Dendritic cell treated with granulocyte-macrophage colony-stimulating factor and Interleukin-4, amounts not matched to agents 40 ng/mL and 50 ng/mL, for 4 days (primary cell): ENCODE measurements at regions not wholly inside any gene's neighbourhood (a gene's known extent, or its start where the extent isn't known, plus 50 kb on each side); places are given as distances from the start of the nearest gene placed in this dataset.

Experiments used
- H3K27ac Mint-ChIP-seq: one replicate; pipeline ENCODE4 v1.8.0; 2022; ENCODE audit warnings: mild to moderate bottlenecking, mixed read lengths
- H3K27me3 Mint-ChIP-seq: one replicate; pipeline ENCODE4 v1.8.0; 2022; ENCODE audit warnings: mild to moderate bottlenecking, mixed read lengths
- H3K36me3 Mint-ChIP-seq: one replicate; pipeline ENCODE4 v1.8.0; 2022; ENCODE audit warnings: low read depth, mixed read lengths
- H3K4me1 Mint-ChIP-seq: one replicate; pipeline ENCODE4 v1.8.0; 2022; ENCODE audit warnings: low read depth, mixed read lengths
- H3K4me3 Mint-ChIP-seq: one replicate; pipeline ENCODE4 v1.8.0; 2022; ENCODE audit warnings: mild to moderate bottlenecking, moderate library complexity, mixed read lengths
- H3K9me3 Mint-ChIP-seq: one replicate; pipeline ENCODE4 v1.8.0; 2022; ENCODE audit warnings: mixed read lengths
- intact Hi-C: fragments of 100-400 bp; cut with micrococcal nuclease; formaldehyde crosslinking; loops from one replicate; pipeline ENCODE4 v1.15.0; 2022

- H3K27me3 Mint-ChIP-seq: no peaks in the 10 kb centered on the region
- H3K9me3 Mint-ChIP-seq: peaks cover 11% of the 10 kb centered on the region
- H3K27ac Mint-ChIP-seq: no peak overlapping the region
- H3K4me3 Mint-ChIP-seq: no peak overlapping the region
- H3K4me1 Mint-ChIP-seq: no peaks in the 10 kb centered on the region
- H3K36me3 Mint-ChIP-seq: no peaks in the 10 kb centered on the region
- intact Hi-C loops: no loop called here
These were observed 725.9 kb upstream of the MDGA2 start for GRCh38 chr14:48401321-48401720.

- Mint-ChIP-seq H3K4me1 (no peaks in the 10 kb centered on the region), H3K36me3 (no peaks in the 10 kb centered on the region), H3K9me3 (no peaks in the 10 kb centered on the region), H3K27me3 (no peaks in the 10 kb centered on the region), H3K4me3 (no peak overlapping the region), H3K27ac (no peak overlapping the region)
- intact Hi-C loops: no loop called here
These were observed 723.4 kb upstream of the MDGA2 start for GRCh38 chr14:48398675-48399282.

GRCh38 chr14:48391661-48392060, 716.3 kb upstream of the MDGA2 start:
- Mint-ChIP-seq H3K4me3 (no peak overlapping the region), H3K36me3 (no peaks in the 10 kb centered on the region), H3K27me3 (no peaks in the 10 kb centered on the region), H3K4me1 (no peaks in the 10 kb centered on the region), H3K9me3 (no peaks in the 10 kb centered on the region), H3K27ac (no peak overlapping the region)
- intact Hi-C loops: no loop called here

DNA sequence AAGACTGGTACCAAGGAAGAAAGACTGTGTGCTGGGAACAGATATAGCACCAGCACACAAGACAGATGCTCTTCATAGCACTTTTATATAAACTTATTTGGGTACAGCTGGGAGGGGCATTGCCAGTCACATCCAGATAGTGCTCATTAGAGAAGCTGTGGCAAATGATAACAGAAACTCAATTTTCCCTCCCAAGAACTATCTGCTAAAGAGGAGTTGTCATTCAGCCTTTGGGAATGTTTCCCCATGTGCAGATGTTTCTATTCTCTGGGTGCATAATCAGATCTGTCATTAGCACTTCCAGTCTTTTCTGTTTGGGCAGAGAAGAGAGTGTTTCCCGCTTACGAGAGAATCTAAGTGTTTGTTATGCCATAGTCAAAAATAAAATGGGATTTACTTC, 714.9 kb upstream of the MDGA2 start:
- Mint-ChIP-seq H3K4me3 (no peak overlapping the region), H3K36me3 (no peaks in the 10 kb centered on the region), H3K27ac (no peak overlapping the region), H3K9me3 (no peaks in the 10 kb centered on the region), H3K4me1 (no peaks in the 10 kb centered on the region), H3K27me3 (no peaks in the 10 kb centered on the region)
- intact Hi-C loops: no loop called here

GRCh38 chr14:48384821-48385220, 709.4 kb upstream of the MDGA2 start:
- no peaks in the 10 kb centered on the region for H3K27me3 Mint-ChIP-seq
- intact Hi-C loops: no loop called here
- no peak overlapping the region for H3K4me3 Mint-ChIP-seq
- no peaks in the 10 kb centered on the region for H3K9me3 Mint-ChIP-seq
- H3K27ac Mint-ChIP-seq: no peak overlapping the region
- no peaks in the 10 kb centered on the region for H3K36me3 Mint-ChIP-seq
- H3K4me1 Mint-ChIP-seq: no peaks in the 10 kb centered on the region

DNA sequence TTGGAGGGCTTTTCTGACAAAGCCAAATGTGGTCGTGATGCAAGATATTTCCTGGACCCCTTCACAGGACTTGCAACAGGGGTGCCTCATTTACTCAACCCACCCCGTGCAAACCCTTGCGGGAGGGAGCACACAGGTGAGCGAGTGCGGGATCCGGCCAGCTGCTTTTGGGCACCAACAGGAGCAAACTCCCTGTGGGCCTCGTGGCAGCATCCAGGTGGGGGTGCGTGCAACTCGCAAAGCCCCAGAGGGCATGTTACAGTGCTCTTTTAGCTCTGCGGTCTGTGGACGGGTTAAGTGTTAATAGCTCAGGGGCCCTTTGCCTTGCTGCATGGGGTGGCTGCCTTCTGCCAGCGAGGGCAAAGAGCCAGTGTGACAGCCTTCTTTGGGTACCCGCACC, 707.6 kb upstream of the MDGA2 start:
- no peaks in the 10 kb centered on the region for H3K36me3 Mint-ChIP-seq
- intact Hi-C loops: no loop called here
- H3K27ac Mint-ChIP-seq: no peak overlapping the region
- no peaks in the 10 kb centered on the region for H3K9me3 Mint-ChIP-seq
- no peak overlapping the region for H3K4me3 Mint-ChIP-seq
- no peaks in the 10 kb centered on the region for H3K4me1 Mint-ChIP-seq
- H3K27me3 Mint-ChIP-seq: no peaks in the 10 kb centered on the region

- intact Hi-C loops: no loop called here
- Mint-ChIP-seq H3K9me3 (no peaks in the 10 kb centered on the region), H3K4me1 (no peaks in the 10 kb centered on the region), H3K27ac (no peak overlapping the region), H3K27me3 (no peaks in the 10 kb centered on the region), H3K36me3 (no peaks in the 10 kb centered on the region), H3K4me3 (no peak overlapping the region)
These were observed 703.1 kb upstream of the MDGA2 start for GRCh38 chr14:48378541-48378940.

- Mint-ChIP-seq H3K9me3 (peaks cover 32% of the 10 kb centered on the region), H3K36me3 (no peaks in the 10 kb centered on the region), H3K4me1 (no peaks in the 10 kb centered on the region), H3K4me3 (no peak overlapping the region), H3K27ac (no peak overlapping the region), H3K27me3 (no peaks in the 10 kb centered on the region)
- intact Hi-C loops: no loop called here
These were observed 698.6 kb upstream of the MDGA2 start for GRCh38 chr14:48373981-48374380.

GRCh38 chr14:48350971-48351370, 675.6 kb upstream of the MDGA2 start:
- no peaks in the 10 kb centered on the region for H3K4me1 Mint-ChIP-seq

DNA sequence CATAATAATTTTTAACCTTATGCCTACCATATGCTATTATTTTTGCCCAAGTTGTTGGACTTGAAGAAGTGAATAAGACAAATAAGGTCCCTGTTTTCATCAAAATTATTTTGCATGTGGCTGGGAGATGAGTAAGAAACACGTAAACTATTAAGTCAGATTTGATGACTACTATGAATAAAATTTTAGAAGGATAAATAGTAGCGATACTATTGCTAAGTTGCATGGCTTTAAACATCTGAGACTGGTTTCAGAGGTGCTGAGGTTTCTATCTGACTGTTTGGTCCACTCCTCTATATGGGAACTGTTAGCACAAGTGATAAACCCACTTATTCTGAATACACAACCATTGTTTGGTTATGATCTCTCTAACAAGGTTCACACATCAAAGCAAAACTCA, 674.3 kb upstream of the MDGA2 start:
- Mint-ChIP-seq H3K27me3 (no peaks in the 10 kb centered on the region), H3K36me3 (no peaks in the 10 kb centered on the region), H3K4me1 (no peaks in the 10 kb centered on the region), H3K4me3 (no peak overlapping the region), H3K9me3 (no peaks in the 10 kb centered on the region), H3K27ac (no peak overlapping the region)
- intact Hi-C loops: no loop called here

More at GRCh38 chr14:48350971-48351370, 675.6 kb upstream of the MDGA2 start:
- no peak overlapping the region for H3K4me3 Mint-ChIP-seq
- intact Hi-C loops: no loop called here
- no peaks in the 10 kb centered on the region for H3K36me3 Mint-ChIP-seq
- H3K9me3 Mint-ChIP-seq: no peaks in the 10 kb centered on the region
- no peaks in the 10 kb centered on the region for H3K27me3 Mint-ChIP-seq
- H3K27ac Mint-ChIP-seq: no peak overlapping the region

DNA sequence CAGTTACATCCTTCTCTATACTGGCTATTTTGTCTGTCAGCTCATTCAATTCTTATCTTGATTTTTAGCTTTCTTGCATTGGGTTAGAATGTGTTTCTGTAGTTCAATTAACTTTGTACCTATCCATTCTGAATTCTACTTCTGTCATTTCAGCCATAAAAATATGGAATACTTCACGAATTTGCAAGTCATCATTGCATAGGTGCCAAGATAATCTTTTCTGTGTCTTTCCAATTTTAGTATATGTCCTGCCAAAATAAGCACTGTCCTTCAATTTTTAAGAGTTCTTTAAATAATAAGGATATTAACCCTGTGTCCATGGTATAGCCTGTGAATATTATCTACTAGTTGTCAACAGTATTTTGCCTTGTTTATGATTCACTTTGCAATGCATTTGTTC, 665.7 kb upstream of the MDGA2 start:
- no peaks in the 10 kb centered on the region for H3K36me3 Mint-ChIP-seq
- intact Hi-C loops: no loop called here
- H3K9me3 Mint-ChIP-seq: peaks cover 29% of the 10 kb centered on the region
- no peaks in the 10 kb centered on the region for H3K27me3 Mint-ChIP-seq
- no peaks in the 10 kb centered on the region for H3K4me1 Mint-ChIP-seq
- no peak overlapping the region for H3K27ac Mint-ChIP-seq
- H3K4me3 Mint-ChIP-seq: no peak overlapping the region

- Mint-ChIP-seq H3K4me3 (no peak overlapping the region), H3K27ac (no peak overlapping the region), H3K9me3 (peaks cover 15% of the 10 kb centered on the region), H3K36me3 (no peaks in the 10 kb centered on the region), H3K4me1 (no peaks in the 10 kb centered on the region), H3K27me3 (no peaks in the 10 kb centered on the region)
- intact Hi-C loops: no loop called here
These were observed 658.0 kb upstream of the MDGA2 start for GRCh38 chr14:48333221-48333920.

GRCh38 chr14:48331421-48331820, 656.0 kb upstream of the MDGA2 start:
- H3K36me3 Mint-ChIP-seq: no peaks in the 10 kb centered on the region
- no peak overlapping the region for H3K4me3 Mint-ChIP-seq
- H3K4me1 Mint-ChIP-seq: no peaks in the 10 kb centered on the region
- H3K27me3 Mint-ChIP-seq: no peaks in the 10 kb centered on the region
- H3K9me3 Mint-ChIP-seq: peaks cover 11% of the 10 kb centered on the region
- H3K27ac Mint-ChIP-seq: no peak overlapping the region
- intact Hi-C loops: no loop called here

DNA sequence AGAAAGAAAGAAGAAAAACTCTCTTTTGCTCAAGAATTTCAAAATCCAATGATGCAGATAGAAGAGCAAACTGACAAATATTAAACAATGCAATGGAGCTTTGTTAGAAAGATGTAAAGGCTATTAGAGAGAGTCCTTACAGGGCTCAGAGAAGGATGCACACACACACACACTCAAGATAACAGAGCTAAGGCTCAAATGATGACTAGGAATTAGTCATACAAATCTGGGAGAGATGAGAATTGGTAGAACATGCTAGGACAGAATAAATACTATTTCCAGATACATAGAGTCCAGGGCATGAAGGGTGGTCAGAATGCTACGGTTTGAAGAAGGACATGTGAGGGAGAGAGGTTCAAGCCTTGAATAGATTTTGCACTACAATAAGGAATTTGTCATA, 650.1 kb upstream of the MDGA2 start:
- H3K4me1 Mint-ChIP-seq: no peaks in the 10 kb centered on the region
- no peak overlapping the region for H3K4me3 Mint-ChIP-seq
- intact Hi-C loops: no loop called here
- no peaks in the 10 kb centered on the region for H3K27me3 Mint-ChIP-seq
- peaks cover 8% of the 10 kb centered on the region for H3K9me3 Mint-ChIP-seq
- no peaks in the 10 kb centered on the region for H3K36me3 Mint-ChIP-seq
- no peak overlapping the region for H3K27ac Mint-ChIP-seq

- no peaks in the 10 kb centered on the region for H3K27me3 Mint-ChIP-seq
- no peaks in the 10 kb centered on the region for H3K4me1 Mint-ChIP-seq
- H3K9me3 Mint-ChIP-seq: peaks cover 8% of the 10 kb centered on the region
- no peaks in the 10 kb centered on the region for H3K36me3 Mint-ChIP-seq
- H3K4me3 Mint-ChIP-seq: no peak overlapping the region
- intact Hi-C loops: no loop called here
- no peak overlapping the region for H3K27ac Mint-ChIP-seq
These were observed 648.3 kb upstream of the MDGA2 start for GRCh38 chr14:48323665-48324064.
